22Rv1 (cell line): ENCODE measurements at regions not wholly inside any gene's neighbourhood (a gene's known extent, or its start where the extent isn't known, plus 50 kb on each side); places are given as distances from the start of the nearest gene placed in this dataset.

ENCODE experiments used
- CTCF ChIP-seq: fragments of 450-650 bp; IDR thresholded peaks from 2 replicates; pipeline ENCODE4 v1.5.1; 2017; ENCODE audit warnings: mild to moderate bottlenecking
- ZFX ChIP-seq: fragments of 450-650 bp; IDR thresholded peaks from 2 replicates; pipeline ENCODE4 v1.6.1; 2017; ENCODE audit warnings: antibody characterized with exemption, borderline replicate concordance

- TF ChIP-seq CTCF (no peak), ZFX (no peak)
Measured at GRCh38 chr5:15333091-15333490, 166.9 kb upstream of the FBXL7 start.
